HL-60 (cell line): ENCODE measurements at regions not wholly inside any gene's neighbourhood (a gene's known extent, or its start where the extent isn't known, plus 50 kb on each side); places are given as distances from the start of the nearest gene placed in this dataset.

Source experiments
- DNase-seq, 2 experiments: peaks; one replicate each; pipeline ENCODE4 v3.0.0-alpha.2; 2010 to 2020; ENCODE audit warnings: low read depth in 1 of 2, low spot score in 1 of 2
- H3K27ac ChIP-seq: fragments of 250-450 bp; sonication (Bioruptor Pico); replicated peaks from 2 replicates; pipeline ENCODE4 v1.5.1; 2020; ENCODE audit warnings: mild to moderate bottlenecking, moderate library complexity
- H3K27me3 ChIP-seq: fragments of 250-450 bp; sonication (Bioruptor Pico); 2 replicates; pipeline ENCODE4 v1.5.1; 2021; ENCODE audit warnings: mild to moderate bottlenecking, moderate library complexity; ENCODE audit not compliant: insufficient read depth, poor library complexity, severe bottlenecking
- H3K4me3 ChIP-seq: replicated peaks from 2 replicates; pipeline ENCODE4 v1.5.1; 2011; ENCODE audit warnings: mild to moderate bottlenecking, control low read depth, low read length; ENCODE audit not compliant: insufficient read depth
- GABPA ChIP-seq: IDR thresholded peaks from 2 replicates; pipeline ENCODE4 v1.6.1; 2012; ENCODE audit warnings: low read depth
- POLR2AphosphoS5 ChIP-seq: IDR thresholded peaks from 2 replicates; pipeline ENCODE4 v1.6.1; 2012; ENCODE audit warnings: low read depth
- SPI1 ChIP-seq: IDR thresholded peaks from 2 replicates; pipeline ENCODE4 v1.6.1; 2012; ENCODE audit warnings: low read depth, mild to moderate bottlenecking, borderline replicate concordance
- TF ChIP-seq, protein P1 (sequence below): IDR thresholded peaks from 2 replicates; pipeline ENCODE4 v1.6.1; 2012; ENCODE audit warnings: low read depth; ENCODE audit not compliant: insufficient replicate concordance
- TF ChIP-seq, protein P2 (sequence below): IDR thresholded peaks from one replicate; pipeline ENCODE4 v1.5.1; 2011; ENCODE audit warnings: low read length, control low read depth, inconsistent platforms; ENCODE audit not compliant: insufficient read depth

GRCh38 chr2:60676706-60677330 is 79.2 kb upstream of the PAPOLG start:
- Histone ChIP-seq H3K27ac (no peak overlapping the region), H3K4me3 (no peak overlapping the region), H3K27me3 (no peaks in the 10 kb centered on the region)
- DNase-seq: peak in 1 of 2 experiments; percentile 16
- TF ChIP-seq POLR2AphosphoS5 (no peak), GABPA (no peak), SPI1 (no peak)
- TF ChIP-seq, protein P1, sequence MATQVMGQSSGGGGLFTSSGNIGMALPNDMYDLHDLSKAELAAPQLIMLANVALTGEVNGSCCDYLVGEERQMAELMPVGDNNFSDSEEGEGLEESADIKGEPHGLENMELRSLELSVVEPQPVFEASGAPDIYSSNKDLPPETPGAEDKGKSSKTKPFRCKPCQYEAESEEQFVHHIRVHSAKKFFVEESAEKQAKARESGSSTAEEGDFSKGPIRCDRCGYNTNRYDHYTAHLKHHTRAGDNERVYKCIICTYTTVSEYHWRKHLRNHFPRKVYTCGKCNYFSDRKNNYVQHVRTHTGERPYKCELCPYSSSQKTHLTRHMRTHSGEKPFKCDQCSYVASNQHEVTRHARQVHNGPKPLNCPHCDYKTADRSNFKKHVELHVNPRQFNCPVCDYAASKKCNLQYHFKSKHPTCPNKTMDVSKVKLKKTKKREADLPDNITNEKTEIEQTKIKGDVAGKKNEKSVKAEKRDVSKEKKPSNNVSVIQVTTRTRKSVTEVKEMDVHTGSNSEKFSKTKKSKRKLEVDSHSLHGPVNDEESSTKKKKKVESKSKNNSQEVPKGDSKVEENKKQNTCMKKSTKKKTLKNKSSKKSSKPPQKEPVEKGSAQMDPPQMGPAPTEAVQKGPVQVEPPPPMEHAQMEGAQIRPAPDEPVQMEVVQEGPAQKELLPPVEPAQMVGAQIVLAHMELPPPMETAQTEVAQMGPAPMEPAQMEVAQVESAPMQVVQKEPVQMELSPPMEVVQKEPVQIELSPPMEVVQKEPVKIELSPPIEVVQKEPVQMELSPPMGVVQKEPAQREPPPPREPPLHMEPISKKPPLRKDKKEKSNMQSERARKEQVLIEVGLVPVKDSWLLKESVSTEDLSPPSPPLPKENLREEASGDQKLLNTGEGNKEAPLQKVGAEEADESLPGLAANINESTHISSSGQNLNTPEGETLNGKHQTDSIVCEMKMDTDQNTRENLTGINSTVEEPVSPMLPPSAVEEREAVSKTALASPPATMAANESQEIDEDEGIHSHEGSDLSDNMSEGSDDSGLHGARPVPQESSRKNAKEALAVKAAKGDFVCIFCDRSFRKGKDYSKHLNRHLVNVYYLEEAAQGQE: no peak
- TF ChIP-seq, protein P2, sequence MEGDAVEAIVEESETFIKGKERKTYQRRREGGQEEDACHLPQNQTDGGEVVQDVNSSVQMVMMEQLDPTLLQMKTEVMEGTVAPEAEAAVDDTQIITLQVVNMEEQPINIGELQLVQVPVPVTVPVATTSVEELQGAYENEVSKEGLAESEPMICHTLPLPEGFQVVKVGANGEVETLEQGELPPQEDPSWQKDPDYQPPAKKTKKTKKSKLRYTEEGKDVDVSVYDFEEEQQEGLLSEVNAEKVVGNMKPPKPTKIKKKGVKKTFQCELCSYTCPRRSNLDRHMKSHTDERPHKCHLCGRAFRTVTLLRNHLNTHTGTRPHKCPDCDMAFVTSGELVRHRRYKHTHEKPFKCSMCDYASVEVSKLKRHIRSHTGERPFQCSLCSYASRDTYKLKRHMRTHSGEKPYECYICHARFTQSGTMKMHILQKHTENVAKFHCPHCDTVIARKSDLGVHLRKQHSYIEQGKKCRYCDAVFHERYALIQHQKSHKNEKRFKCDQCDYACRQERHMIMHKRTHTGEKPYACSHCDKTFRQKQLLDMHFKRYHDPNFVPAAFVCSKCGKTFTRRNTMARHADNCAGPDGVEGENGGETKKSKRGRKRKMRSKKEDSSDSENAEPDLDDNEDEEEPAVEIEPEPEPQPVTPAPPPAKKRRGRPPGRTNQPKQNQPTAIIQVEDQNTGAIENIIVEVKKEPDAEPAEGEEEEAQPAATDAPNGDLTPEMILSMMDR: no peak

DNA sequence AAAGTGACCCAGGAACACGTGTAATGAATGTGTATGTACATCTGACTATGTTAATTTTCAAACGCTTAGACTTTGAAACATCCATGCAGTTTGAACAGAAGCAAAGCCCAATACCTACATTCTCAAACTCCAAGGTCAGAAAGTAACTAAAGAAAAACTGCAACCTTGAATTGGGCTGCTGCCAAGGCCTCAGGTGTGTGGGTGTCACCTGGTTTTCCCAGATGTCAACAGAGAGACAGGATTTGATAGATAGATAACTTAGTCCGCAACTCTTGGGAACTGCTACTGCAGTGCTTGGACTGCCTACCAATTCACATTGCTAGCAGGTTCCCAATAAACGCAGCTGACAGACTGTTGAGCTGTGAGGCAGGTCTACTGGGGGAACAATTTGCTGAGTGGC is 78.7 kb upstream of the PAPOLG start:
- TF ChIP-seq GABPA: no peak
- TF ChIP-seq SPI1: no peak
- TF ChIP-seq, protein P1: no peak
- TF ChIP-seq, protein P2: no peak
- TF ChIP-seq POLR2AphosphoS5: no peak
- Histone ChIP-seq H3K4me3 (no peak overlapping the region), H3K27ac (no peak overlapping the region), H3K27me3 (no peaks in the 10 kb centered on the region)
- DNase-seq: no peak

- H3K4me3 ChIP-seq: no peak overlapping the region
- TF ChIP-seq GABPA (no peak), SPI1 (no peak), POLR2AphosphoS5 (no peak)
- TF ChIP-seq, protein P1: no peak
- TF ChIP-seq, protein P2: no peak
- no peak for DNase-seq
- H3K27me3 ChIP-seq: no peaks in the 10 kb centered on the region
- H3K27ac ChIP-seq: no peak overlapping the region
Observed at GRCh38 chr2:60678551-60678950, 77.5 kb upstream of the PAPOLG start.
